HCT116 (cell line): ENCODE measurements at regions not wholly inside any gene's neighbourhood (a gene's known extent, or its start where the extent isn't known, plus 50 kb on each side); places are given as distances from the start of the nearest gene placed in this dataset.

Experiments used
- CTCF ChIP-seq, 3 experiments: fragments of 200-600 bp in 1 of 3; sonication (generic) in 1 of 3; IDR thresholded peaks in 2 of 3; conservative IDR thresholded peaks in 1 of 3; 2 replicates each; pipeline ENCODE4 v1.5.1; 2012 to 2017; ENCODE audit warnings: low read depth in 2 of 3, low read length in 2 of 3, antibody characterized with exemption in 1 of 3, borderline replicate concordance in 1 of 3, control low read depth in 1 of 3, mild to moderate bottlenecking in 1 of 3, mixed read lengths in 1 of 3, mixed run types in 1 of 3, moderate library complexity in 1 of 3; ENCODE audit not compliant: insufficient read depth in 1 of 3
- POLR2A ChIP-seq: IDR thresholded peaks from 2 replicates; pipeline ENCODE4 v1.7.0; 2011; ENCODE audit warnings: borderline replicate concordance; ENCODE audit not compliant: insufficient read depth, insufficient read length; ENCODE audit errors: extremely low read depth
- POLR2AphosphoS5 ChIP-seq: IDR thresholded peaks from 2 replicates; pipeline ENCODE4 v1.6.1; 2011; ENCODE audit warnings: mild to moderate bottlenecking, low read depth, low read length, moderate library complexity

GRCh38 chr7:124179641-124180040, 146.8 kb upstream of the TMEM229A start:
- TF ChIP-seq POLR2A, result no peak
- TF ChIP-seq POLR2AphosphoS5, result no peak
- TF ChIP-seq CTCF (IDR thresholded peaks at IDR 0.05 in 2 of 3, conservative IDR thresholded peaks at IDR 0.05 in 1 of 3; ENCODE audit: borderline replicate concordance in 1 of 3, insufficient read depth in 1 of 3, low read depth in 2 of 3, low read length in 2 of 3), result no peak
